Liver (tissue), 3 donors: ENCODE measurements at regions not wholly inside any gene's neighbourhood (a gene's known extent, or its start where the extent isn't known, plus 50 kb on each side); places are given as distances from the start of the nearest gene placed in this dataset.

Experiments used
- ATF3 ChIP-seq: IDR thresholded peaks from 2 replicates; pipeline ENCODE4 v1.6.1; 2016; ENCODE audit warnings: antibody characterized with exemption
- EGR1 ChIP-seq, 2 donors: IDR thresholded peaks; 2 replicates each; pipeline ENCODE4 v1.6.1; 2016 to 2018; ENCODE audit warnings: antibody characterized with exemption in 2 of 2, low read depth in 2 of 2
- GABPA ChIP-seq, 2 donors: IDR thresholded peaks in 1 of 2; conservative IDR thresholded peaks in 1 of 2; 2 replicates each; pipeline ENCODE4 v1.6.1; 2016; ENCODE audit warnings: antibody characterized with exemption in 2 of 2, mild to moderate bottlenecking in 1 of 2, moderate library complexity in 1 of 2
- HNF4G ChIP-seq: IDR thresholded peaks from 2 replicates; pipeline ENCODE4 v1.6.1; 2016; ENCODE audit warnings: antibody characterized with exemption
- SP1 ChIP-seq: IDR thresholded peaks from 2 replicates; pipeline ENCODE4 v1.6.1; 2018; ENCODE audit warnings: antibody characterized with exemption, mild to moderate bottlenecking
- YY1 ChIP-seq: IDR thresholded peaks from 2 replicates; pipeline ENCODE4 v1.6.1; 2016; ENCODE audit warnings: antibody characterized with exemption, mild to moderate bottlenecking
- ZBTB33 ChIP-seq: IDR thresholded peaks from 2 replicates; pipeline ENCODE4 v1.6.1; 2016; ENCODE audit warnings: antibody characterized with exemption
- TF ChIP-seq, protein P1 (sequence below): fragments of 150-350 bp; IDR thresholded peaks from 2 replicates; pipeline ENCODE4 v1.5.1; 2017; ENCODE audit warnings: improper control_type of control experiment, low read depth, low read length; ENCODE audit not compliant: missing input control
- TF ChIP-seq, protein P2 (sequence below): IDR thresholded peaks from 2 replicates; pipeline ENCODE4 v1.6.1; 2016; ENCODE audit warnings: antibody characterized with exemption
- TF ChIP-seq, protein P3 (sequence below): IDR thresholded peaks from 2 replicates; pipeline ENCODE4 v1.6.1; 2016; ENCODE audit warnings: antibody characterized with exemption, mild to moderate bottlenecking
- donor health status: healthy.
- donor health status: healthy.

DNA sequence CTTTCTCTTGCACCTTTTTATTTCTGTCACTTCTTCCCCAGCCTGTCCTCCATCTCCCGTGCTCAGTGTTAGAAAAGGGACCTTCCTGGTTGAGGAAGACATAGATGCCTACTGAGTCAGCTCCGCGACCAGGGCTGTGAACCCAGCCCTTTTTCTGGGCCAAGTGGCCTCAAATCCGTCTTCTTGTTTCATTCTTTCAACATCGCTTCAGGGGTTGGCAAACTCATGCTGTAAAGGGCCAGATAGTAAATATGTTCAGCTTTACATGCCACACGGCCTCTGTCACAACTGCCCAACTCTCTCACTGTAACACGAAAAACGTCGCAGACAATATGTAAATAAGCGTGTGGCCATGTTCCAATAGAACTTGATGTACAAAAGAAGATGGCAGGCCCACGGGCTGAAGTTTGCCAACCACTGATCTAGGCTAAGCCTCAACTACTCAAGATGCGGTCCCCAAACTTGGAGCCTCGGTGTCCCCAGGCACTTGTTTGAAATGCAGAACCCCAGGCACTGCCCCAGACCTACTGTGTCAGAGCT, 338.4 kb downstream of the MN1 start:
- TF ChIP-seq YY1 (no peak), SP1 (no peak), EGR1 (IDR thresholded peaks at IDR 0.05; ENCODE audit: low read depth in 2 of 2) (no peak), ATF3 (no peak), HNF4G (no peak), ZBTB33 (no peak), GABPA (IDR thresholded peaks at IDR 0.05 in 1 of 2, conservative IDR thresholded peaks at IDR 0.05 in 1 of 2) (no peak)
- TF ChIP-seq, protein P1, sequence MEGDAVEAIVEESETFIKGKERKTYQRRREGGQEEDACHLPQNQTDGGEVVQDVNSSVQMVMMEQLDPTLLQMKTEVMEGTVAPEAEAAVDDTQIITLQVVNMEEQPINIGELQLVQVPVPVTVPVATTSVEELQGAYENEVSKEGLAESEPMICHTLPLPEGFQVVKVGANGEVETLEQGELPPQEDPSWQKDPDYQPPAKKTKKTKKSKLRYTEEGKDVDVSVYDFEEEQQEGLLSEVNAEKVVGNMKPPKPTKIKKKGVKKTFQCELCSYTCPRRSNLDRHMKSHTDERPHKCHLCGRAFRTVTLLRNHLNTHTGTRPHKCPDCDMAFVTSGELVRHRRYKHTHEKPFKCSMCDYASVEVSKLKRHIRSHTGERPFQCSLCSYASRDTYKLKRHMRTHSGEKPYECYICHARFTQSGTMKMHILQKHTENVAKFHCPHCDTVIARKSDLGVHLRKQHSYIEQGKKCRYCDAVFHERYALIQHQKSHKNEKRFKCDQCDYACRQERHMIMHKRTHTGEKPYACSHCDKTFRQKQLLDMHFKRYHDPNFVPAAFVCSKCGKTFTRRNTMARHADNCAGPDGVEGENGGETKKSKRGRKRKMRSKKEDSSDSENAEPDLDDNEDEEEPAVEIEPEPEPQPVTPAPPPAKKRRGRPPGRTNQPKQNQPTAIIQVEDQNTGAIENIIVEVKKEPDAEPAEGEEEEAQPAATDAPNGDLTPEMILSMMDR = no peak
- TF ChIP-seq, protein P2, sequence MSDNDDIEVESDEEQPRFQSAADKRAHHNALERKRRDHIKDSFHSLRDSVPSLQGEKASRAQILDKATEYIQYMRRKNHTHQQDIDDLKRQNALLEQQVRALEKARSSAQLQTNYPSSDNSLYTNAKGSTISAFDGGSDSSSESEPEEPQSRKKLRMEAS = no peak
- TF ChIP-seq, protein P3, sequence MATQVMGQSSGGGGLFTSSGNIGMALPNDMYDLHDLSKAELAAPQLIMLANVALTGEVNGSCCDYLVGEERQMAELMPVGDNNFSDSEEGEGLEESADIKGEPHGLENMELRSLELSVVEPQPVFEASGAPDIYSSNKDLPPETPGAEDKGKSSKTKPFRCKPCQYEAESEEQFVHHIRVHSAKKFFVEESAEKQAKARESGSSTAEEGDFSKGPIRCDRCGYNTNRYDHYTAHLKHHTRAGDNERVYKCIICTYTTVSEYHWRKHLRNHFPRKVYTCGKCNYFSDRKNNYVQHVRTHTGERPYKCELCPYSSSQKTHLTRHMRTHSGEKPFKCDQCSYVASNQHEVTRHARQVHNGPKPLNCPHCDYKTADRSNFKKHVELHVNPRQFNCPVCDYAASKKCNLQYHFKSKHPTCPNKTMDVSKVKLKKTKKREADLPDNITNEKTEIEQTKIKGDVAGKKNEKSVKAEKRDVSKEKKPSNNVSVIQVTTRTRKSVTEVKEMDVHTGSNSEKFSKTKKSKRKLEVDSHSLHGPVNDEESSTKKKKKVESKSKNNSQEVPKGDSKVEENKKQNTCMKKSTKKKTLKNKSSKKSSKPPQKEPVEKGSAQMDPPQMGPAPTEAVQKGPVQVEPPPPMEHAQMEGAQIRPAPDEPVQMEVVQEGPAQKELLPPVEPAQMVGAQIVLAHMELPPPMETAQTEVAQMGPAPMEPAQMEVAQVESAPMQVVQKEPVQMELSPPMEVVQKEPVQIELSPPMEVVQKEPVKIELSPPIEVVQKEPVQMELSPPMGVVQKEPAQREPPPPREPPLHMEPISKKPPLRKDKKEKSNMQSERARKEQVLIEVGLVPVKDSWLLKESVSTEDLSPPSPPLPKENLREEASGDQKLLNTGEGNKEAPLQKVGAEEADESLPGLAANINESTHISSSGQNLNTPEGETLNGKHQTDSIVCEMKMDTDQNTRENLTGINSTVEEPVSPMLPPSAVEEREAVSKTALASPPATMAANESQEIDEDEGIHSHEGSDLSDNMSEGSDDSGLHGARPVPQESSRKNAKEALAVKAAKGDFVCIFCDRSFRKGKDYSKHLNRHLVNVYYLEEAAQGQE = no peak
